Amygdala (tissue), 56 donors: ENCODE measurements at regions not wholly inside any gene's neighbourhood (a gene's known extent, or its start where the extent isn't known, plus 50 kb on each side); places are given as distances from the start of the nearest gene placed in this dataset.
A peak's percentile ranks its signal among the peaks of the same experiment; 100 is the strongest.
"Not testable (repeated sequence)": the region's sequence is repeated elsewhere in the genome, so short reads cannot be mapped to it uniquely, and the experiment has no call there.

Source experiments
- DNase-seq, 56 donors: peaks; one replicate each; lab custom pipeline; 2025; lab: John Stamatoyannopoulos, UW

DNA sequence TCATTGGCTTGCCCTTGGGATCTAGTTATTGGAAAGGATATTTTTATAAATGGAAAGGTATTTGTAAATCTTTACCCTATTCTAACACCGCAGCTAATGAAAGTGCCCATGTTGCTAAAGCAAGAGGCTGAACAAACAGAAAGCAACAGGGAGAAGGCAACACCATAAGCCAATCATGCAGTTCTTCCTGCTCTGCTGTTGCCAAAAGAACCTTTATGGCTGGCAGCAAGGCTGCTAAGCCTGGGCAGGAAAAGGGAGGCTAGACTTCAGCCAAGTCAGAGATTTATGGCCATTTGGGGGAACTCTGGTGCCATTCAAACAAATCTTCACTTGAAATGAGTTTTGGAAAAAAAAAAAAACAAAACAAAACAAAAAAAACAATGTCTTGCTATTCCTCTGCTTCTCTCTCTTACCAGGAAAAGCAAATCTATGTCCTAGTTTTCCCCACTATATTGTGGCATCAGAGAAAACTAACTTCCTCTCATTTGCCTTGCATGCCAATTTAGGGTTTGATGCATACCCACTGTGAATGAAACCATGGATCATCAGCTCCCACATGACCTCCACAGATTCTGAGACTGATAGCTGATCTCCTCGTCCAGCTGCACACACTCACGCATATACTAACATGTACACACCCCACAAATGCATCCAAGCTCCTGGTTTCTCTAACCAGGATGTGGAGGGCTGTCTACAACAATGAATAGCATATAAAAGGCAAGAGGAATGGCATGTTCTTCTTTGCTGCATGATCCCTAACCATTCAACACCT lies 179.3 kb downstream of the C1D start:
- DNase-seq = no peak

DNA sequence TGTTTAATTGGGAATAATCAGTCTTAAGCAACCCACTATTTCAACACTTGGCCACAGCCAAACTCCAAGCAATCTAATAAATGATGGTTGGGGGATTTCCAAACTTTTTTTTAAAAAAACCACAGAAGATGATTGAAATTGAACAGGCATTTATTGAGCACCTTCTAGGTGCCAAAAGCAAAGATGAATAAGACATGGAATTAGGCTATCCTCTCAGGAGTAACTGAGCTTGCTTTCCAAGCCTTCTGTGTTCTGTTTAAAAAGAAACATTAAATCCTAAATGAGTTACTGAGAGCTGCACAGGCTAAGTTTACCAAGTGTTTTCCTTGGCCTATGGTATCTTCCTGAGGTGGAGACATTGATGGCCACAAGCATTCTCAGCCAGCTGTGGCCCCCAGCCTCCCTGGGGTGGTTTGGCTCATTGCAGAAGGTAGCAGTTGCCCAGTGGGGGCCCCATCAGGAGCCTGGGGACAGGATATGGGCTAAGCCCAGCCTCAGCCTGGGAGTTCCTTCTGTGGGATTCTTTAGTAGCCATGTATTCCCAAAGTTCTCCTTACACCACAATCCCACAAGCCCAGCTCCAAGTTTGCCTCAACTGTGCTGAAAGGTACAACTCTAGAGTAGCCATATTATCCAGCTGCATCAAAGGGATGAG lies 174.3 kb downstream of the C1D start:
- DNase-seq = no peak

DNA sequence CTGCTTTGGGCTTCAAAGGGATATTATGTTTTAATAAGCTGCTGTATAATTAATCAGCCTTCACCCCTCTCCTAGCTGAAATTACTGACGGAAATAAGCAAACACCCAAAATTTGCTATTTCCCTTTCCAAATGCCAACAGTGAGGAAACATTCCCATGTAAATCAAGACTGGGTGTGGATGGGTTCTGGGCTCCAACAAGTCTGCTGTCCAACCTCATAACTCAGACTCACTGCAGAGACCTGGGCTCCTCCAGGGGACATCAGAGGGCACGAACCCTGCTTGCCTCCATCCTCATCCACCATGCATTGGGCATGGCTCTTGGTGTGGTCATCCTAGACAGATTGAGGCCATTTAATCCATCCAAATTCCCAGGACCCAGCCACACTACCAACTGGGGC lies 173.7 kb downstream of the C1D start:
- no peak for DNase-seq

- DNase-seq = no peak
These were observed 171.2 kb downstream of the C1D start for GRCh38 chr2:67891642-67892041.

- DNase-seq = no peak
These were observed 170.4 kb downstream of the C1D start for GRCh38 chr2:67892339-67892846.

DNA sequence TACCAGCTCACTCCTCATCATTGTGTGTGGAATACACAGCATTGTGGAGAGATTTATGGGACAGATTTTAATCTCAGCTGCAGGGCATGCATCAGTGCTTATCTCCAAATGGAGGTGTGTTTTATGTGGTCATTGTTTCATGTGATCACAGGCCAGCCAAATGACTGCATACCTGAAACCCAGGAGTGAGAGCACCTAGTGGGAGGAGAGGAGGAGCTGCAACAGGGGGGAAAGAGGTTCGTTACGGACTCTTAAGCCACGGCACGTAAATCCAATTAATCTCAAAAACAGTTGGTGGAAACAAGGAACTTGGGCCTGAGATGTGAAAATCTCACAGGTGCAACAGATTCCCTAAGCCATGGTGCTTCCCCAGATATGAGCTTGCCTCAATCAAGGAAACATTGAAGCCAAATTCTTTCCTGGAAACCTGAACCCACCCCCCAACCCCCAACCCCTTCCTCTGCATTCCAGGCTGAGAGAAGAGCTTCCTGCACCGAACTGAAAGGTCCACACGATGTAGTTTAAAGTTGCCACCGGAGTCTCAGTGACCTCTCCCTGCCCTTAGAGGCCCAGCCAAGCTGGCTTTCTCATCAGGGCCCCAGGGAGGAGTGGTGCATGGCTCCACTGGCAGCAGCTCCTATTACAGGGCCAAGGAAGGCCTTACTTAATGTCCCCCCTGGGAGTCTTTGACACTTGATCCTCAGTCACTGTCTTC lies 167.4 kb downstream of the C1D start:
- DNase-seq = no peak

GRCh38 chr2:67896076-67896475 lies 166.7 kb downstream of the C1D start:
- no peak for DNase-seq

DNA sequence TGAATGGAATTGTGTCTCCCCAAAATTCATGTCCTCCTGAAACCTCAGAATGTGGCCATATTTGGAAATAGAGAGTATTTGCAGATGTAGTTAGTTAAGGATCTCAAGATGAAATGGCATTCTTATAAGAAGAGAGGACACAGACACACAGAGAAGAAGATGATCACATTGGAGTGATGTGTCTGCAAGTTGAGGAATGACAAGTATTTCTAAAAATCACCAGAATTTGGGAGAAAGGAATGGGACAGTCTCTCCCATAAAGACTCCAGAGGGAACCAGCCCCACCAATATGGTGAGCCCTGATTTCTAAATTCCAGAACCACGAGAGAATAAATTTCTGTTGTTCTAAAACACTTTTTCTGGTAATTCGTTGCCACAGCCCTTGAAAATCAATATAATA lies 166.3 kb downstream of the C1D start:
- DNase-seq = no peak

DNA sequence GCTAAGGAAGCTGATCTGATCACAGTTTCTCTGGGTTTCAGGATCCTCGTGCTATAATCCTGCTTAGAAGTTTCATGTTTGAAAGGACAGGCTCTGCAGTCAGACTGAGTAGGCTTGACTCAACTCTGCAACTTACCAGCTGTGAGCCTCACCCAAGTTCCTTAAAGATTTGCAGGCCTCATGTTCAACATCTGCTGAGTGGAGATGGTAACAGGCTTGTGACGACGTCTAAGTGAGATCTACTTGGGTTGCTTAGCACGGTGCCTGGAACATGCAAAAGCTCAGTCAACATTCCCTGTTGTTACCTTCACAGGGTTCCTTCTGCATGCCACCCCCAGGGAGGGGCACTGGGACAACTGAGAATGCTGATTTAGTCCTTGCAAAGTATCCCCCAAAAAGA lies 164.2 kb downstream of the C1D start:
- no peak for DNase-seq

DNA sequence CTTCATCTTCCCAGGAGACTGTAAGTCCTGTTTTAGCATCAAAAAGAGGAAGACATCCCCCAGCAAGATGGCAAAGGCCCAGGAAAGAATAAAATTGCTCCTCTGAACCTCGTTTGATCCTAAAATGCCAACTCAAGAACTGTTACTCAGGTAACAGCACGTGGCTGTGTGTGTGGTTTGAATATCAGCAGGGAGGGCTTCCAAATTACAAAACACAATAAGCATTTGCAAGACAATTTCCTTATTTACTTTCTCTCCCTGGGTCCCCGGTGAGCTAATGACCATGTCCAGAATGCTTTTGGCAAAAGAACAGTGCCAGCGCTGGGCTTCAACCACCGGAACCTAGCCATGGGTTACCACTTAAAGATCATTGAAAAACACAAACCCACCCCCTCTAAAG lies 163.6 kb downstream of the C1D start:
- DNase-seq = no peak

- no peak for DNase-seq
These were observed 162.0 kb downstream of the C1D start for GRCh38 chr2:67900826-67901225.

DNA sequence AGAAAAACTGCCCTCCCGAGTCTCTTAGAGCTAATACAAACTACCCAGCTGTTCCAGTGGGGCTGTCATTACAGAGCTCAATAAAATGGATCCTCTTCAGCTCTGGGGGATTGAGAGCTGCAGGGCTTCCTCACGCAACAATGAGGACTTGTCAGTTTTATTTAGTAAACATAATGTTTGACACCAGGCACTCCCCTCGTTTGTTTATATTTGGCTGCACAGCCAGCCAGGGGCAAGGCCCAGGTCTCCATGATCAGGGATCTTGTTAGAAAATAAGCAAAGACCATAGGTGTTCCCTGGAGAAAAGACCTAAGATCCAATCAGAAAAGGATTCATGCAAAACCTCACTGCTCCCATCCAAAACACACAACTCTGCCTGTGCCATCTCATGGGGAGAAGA lies 158.2 kb downstream of the C1D start:
- no peak for DNase-seq

DNA sequence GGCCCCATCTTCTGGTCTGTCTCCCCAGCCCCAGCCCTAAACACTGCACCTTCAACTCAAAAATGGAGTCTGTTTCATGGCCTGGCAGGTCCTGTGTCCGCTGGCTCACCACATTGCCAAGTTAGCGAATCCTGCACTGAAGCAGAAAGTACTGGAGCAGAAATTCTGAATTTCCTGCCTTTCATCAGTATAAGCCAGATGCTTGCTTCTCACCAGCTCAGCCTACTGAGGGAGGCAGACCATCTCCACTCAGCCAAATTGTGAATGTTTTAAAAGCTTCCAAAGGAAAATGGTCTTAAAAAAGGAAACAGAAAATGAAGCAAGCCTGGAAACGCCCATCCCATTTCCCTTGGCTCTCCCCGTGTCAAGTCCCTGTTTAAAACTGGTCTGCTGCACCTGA lies 157.8 kb downstream of the C1D start:
- DNase-seq = no peak

- DNase-seq = not testable (repeated sequence)
These were observed 156.3 kb downstream of the C1D start for GRCh38 chr2:67906547-67906946.

DNA sequence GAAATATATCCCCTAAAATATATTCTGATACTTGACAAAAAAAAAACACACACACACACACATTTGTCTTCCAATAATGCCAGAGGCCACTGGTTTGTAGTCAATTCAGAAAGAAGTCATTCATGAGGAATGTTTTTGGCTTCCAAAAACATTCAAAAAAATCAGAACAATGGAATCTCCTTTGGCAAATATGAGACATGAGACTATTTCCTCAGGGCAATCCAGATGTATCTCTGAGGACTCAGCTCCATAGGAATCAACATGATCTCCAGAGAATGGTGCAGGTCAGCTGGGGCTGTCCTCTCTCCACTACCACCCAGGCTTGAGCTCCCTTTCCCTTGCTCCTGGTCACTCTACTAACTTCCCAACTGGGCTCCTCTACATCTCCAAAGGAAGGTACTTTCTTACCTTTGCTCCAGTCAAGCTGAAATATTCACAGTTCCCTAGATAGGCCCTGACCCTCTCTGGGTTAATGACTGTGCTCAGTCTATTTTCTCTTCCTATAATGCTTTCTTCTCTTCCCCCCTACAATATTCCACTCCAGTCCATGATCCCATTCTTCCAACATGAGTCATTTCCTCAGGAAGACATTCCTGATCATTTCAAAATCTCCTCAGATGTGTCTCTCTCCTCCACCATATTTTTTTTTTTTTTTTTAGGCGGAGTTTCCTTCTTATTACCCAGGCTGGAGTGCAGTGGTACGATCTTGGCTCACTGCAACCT lies 145.3 kb downstream of the C1D start:
- DNase-seq = no peak

DNA sequence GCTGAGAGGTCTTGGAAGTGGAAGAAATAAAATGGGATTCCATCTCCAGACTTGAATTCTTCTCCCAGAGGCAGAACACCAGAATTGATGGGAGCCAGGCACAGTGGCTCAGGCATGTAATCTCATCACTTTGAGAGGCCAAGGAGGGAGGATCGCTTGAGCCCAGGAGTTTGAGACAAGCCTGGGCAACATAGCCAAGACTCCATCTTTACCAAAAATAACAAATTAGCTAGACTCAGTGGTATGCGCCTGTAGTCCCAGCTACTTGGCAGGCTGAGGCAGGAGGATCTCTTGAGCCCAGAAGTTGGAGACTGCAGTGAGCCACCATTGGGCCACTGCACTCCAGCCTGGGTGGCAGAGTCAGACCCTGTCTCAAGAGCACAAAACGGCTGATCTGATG lies 144.3 kb downstream of the C1D start:
- no peak for DNase-seq

- DNase-seq = no peak
These were observed 143.3 kb downstream of the C1D start for GRCh38 chr2:67919490-67919889.

DNA sequence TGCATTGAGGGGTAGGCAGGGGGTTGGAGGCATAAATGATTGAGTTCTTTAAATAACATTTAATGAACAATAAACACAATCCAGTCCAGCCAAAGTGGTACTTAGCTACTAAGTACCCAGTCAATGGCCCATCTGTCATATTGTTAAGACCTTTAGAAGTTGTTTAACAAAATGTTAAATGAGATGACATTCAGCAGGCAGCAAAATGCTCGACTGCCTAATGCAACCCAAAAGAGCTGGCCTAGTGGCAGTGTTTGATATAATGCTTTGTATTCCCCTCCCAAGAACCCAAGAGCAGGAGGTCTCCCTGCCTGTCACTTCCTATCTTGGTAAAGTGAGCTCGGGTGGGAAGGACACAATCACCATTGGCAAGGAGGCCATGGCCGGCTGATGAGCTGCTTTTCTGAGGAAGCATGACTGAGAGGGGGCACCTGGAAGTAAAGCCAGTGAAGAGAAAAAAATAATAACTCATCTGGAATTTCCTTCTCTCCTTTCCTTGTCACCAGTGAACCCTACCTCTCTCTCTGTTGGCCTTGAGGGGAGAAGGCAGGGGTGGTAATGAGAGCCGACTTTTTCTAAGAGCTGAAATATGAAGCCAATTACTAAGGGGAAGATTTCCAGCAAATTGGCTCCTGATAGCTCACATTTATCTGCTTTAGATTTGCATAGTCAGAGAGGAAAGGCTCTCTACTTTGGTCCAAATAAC lies 140.6 kb downstream of the C1D start:
- no peak for DNase-seq

- peak in 1 of 56 donors; percentile 25 for DNase-seq
These were observed 139.1 kb downstream of the C1D start for GRCh38 chr2:67923696-67924095.

DNA sequence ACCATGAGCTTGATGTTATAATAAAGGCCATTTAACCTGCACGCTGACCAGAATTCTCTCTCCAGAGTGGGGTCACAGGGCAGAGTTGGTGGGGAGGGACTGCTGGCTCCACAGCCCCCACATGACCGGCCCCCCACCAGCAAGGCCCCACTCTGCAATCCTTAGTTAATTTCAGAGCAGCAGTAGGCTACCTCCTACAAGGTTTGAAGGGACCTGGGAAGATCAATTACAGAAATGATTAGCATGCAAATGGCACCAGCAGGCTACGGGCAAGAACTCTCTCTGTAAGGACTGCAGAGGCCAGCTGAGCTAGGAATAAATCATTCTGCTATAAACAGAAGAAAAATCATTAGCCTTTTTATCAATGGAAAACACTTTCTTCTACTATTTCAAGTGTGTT lies 135.3 kb downstream of the C1D start:
- DNase-seq = no peak
